H1 (cell line): ENCODE measurements at regions not wholly inside any gene's neighbourhood (a gene's known extent, or its start where the extent isn't known, plus 50 kb on each side); places are given as distances from the start of the nearest gene placed in this dataset.
A peak's percentile ranks its signal among the peaks of the same experiment; 100 is the strongest.

Experiments
- CTCF ChIA-PET: fragments of 300-600 bp; sonication (Branson Sonifier 250); formaldehyde crosslinking; loops from one replicate; lab custom pipeline; 2021; ENCODE audit not compliant: partially characterized antibody; lab: Charles Lee
- POLR2A ChIA-PET: fragments of 300-600 bp; sonication (Branson Sonifier 250); formaldehyde crosslinking; loops from one replicate; lab custom pipeline; 2021; ENCODE audit warnings: inconsistent platforms; ENCODE audit not compliant: partially characterized antibody; lab: Charles Lee
- DNase-seq, 2 experiments: peaks; one replicate each; pipeline versions ENCODE4 v3.0.0 to v3.0.0-alpha.2; 2010 to 2022; ENCODE audit warnings: low spot score in 2 of 2, low read depth in 1 of 2, mixed read lengths in 1 of 2
- FAIRE-seq: peaks from 2 replicates; lab custom pipeline; 2011; peaks lifted over from hg19 to GRCh38; lab: Jason Lieb, UNC
- H2AFZ ChIP-seq: 2 replicates; pipeline ENCODE4 v1.8.1; 2012; ENCODE audit warnings: low read length, inconsistent platforms
- H2AK5ac ChIP-seq: 2 replicates; pipeline ENCODE4 v1.6.1; 2013; ENCODE audit warnings: low read depth, low read length
- H2BK120ac ChIP-seq: replicated peaks from 2 replicates; pipeline ENCODE3; 2013; ENCODE audit warnings: low read depth, low read length, inconsistent platforms
- H2BK12ac ChIP-seq: 2 replicates; pipeline ENCODE4 v1.6.1; 2013; ENCODE audit warnings: low read depth, low read length
- H2BK15ac ChIP-seq: 2 replicates; pipeline ENCODE4 v1.6.1; 2013; ENCODE audit warnings: low read length
- H2BK20ac ChIP-seq: 2 replicates; pipeline ENCODE4 v1.6.1; 2013; ENCODE audit warnings: low read length
- H2BK5ac ChIP-seq: 2 replicates; pipeline ENCODE4 v1.6.1; 2013; ENCODE audit warnings: low read depth, low read length
- H3K14ac ChIP-seq: 2 replicates; pipeline ENCODE4 v1.6.1; 2013; ENCODE audit warnings: inconsistent platforms; ENCODE audit not compliant: insufficient read length
- H3K18ac ChIP-seq: 2 replicates; pipeline ENCODE4 v1.6.1; 2013; ENCODE audit warnings: low read length; ENCODE audit errors: extremely low read depth
- H3K23ac ChIP-seq: 2 replicates; pipeline ENCODE4 v1.6.1; 2013; ENCODE audit warnings: inconsistent platforms; ENCODE audit not compliant: insufficient read length
- H3K23me2 ChIP-seq: 2 replicates; pipeline ENCODE4 v1.6.1; 2013; ENCODE audit warnings: low read depth, low read length
- H3K27ac ChIP-seq: 2 replicates; pipeline ENCODE4 v1.6.1; 2011; ENCODE audit warnings: low read depth, low read length, inconsistent platforms
- H3K27me3 ChIP-seq, 4 experiments: replicated peaks in 1 of 4; 1 replicate in 1 of 4; 2 replicates in 3 of 4; pipeline versions ENCODE4 v1.6.1 to v1.8.1; 2011 to 2013; ENCODE audit warnings: low read length in 3 of 4, mild to moderate bottlenecking in 3 of 4, inconsistent platforms in 2 of 4, mixed read lengths in 2 of 4, moderate library complexity in 1 of 4; ENCODE audit not compliant: control insufficient read depth in 3 of 4, insufficient read depth in 3 of 4; ENCODE audit errors: extremely low read depth in 1 of 4
- H3K36me3 ChIP-seq, 4 experiments: 2 replicates each; pipeline versions ENCODE4 v1.6.1 to v1.8.1; 2011 to 2013; ENCODE audit warnings: mild to moderate bottlenecking in 4 of 4, low read length in 3 of 4, moderate library complexity in 2 of 4, control low read depth in 1 of 4, inconsistent platforms in 1 of 4; ENCODE audit not compliant: insufficient read depth in 4 of 4, control insufficient read depth in 2 of 4
- H3K4ac ChIP-seq: replicated peaks from 2 replicates; pipeline ENCODE3; 2013; ENCODE audit warnings: low read length, low read depth, mixed read lengths, inconsistent platforms; ENCODE audit not compliant: insufficient read length
- H3K4me1 ChIP-seq, 4 experiments: replicated peaks in 1 of 4; 1 replicate in 1 of 4; 2 replicates in 3 of 4; pipeline versions ENCODE4 v1.6.1 to v1.8.1; 2011 to 2013; ENCODE audit warnings: low read length in 3 of 4, inconsistent platforms in 2 of 4, mixed read lengths in 1 of 4; ENCODE audit not compliant: insufficient read depth in 4 of 4, control insufficient read depth in 3 of 4
- H3K4me2 ChIP-seq, 2 experiments: 2 replicates each; pipeline versions ENCODE4 v1.6.1 to v1.8.1; 2011 to 2013; ENCODE audit warnings: low read depth in 2 of 2, low read length in 2 of 2, control low read depth in 1 of 2, inconsistent platforms in 1 of 2, mild to moderate bottlenecking in 1 of 2; ENCODE audit not compliant: insufficient read depth in 1 of 2
- H3K4me3 ChIP-seq, 4 experiments: fragments of 200-600, 300-600 bp in 1 of 4; sonication (generic), shearing (Covaris generic), sonication (Bioruptor Twin) in 1 of 4; 2 replicates each; pipeline versions ENCODE4 v1.5.1 to v1.8.1; 2011 to 2016; ENCODE audit warnings: low read length in 4 of 4, low read depth in 3 of 4, control low read depth in 2 of 4, inconsistent platforms in 2 of 4, mild to moderate bottlenecking in 2 of 4, mixed read lengths in 1 of 4, moderate library complexity in 1 of 4; ENCODE audit not compliant: insufficient read depth in 2 of 4; ENCODE audit errors: extremely low read depth in 1 of 4
- H3K56ac ChIP-seq: replicated peaks from 2 replicates; pipeline ENCODE3; 2013; ENCODE audit warnings: low read depth, mild to moderate bottlenecking, mixed read lengths, low read length, inconsistent platforms; ENCODE audit not compliant: insufficient read length
- H3K79me1 ChIP-seq: 2 replicates; pipeline ENCODE4 v1.6.1; 2013; ENCODE audit warnings: low read depth, low read length, control low read depth
- H3K79me2 ChIP-seq, 2 experiments: 2 replicates each; pipeline versions ENCODE4 v1.6.1 to v1.8.1; 2012 to 2013; ENCODE audit warnings: low read length in 2 of 2, mild to moderate bottlenecking in 2 of 2, inconsistent platforms in 1 of 2; ENCODE audit not compliant: insufficient read depth in 2 of 2, control insufficient read depth in 1 of 2
- H3K9ac ChIP-seq, 4 experiments: replicated peaks in 1 of 4; 1 replicate in 1 of 4; 2 replicates in 3 of 4; pipeline versions ENCODE4 v1.6.1 to v1.8.1; 2011 to 2013; ENCODE audit warnings: low read depth in 3 of 4, low read length in 3 of 4, control low read depth in 2 of 4, mild to moderate bottlenecking in 2 of 4, moderate library complexity in 2 of 4, inconsistent platforms in 1 of 4; ENCODE audit errors: extremely low read depth in 1 of 4
- H3K9me3 ChIP-seq, 2 experiments: 2 replicates each; pipeline versions ENCODE4 v1.6.1 to v1.8.1; 2012 to 2013; ENCODE audit warnings: mild to moderate bottlenecking in 2 of 2, moderate library complexity in 2 of 2, control low read depth in 1 of 2, inconsistent platforms in 1 of 2, low read depth in 1 of 2, low read length in 1 of 2, mixed read lengths in 1 of 2; ENCODE audit not compliant: insufficient read depth in 2 of 2
- H4K20me1 ChIP-seq, 2 experiments: replicated peaks in 1 of 2; 2 replicates each; pipeline versions ENCODE3 to v1.8.1; 2011 to 2013; ENCODE audit warnings: inconsistent platforms in 2 of 2, low read length in 2 of 2, mild to moderate bottlenecking in 1 of 2; ENCODE audit not compliant: insufficient read depth in 2 of 2, control insufficient read depth in 1 of 2
- H4K5ac ChIP-seq: 2 replicates; pipeline ENCODE4 v1.6.1; 2013; ENCODE audit warnings: low read length, low read depth, mixed read lengths, inconsistent platforms; ENCODE audit not compliant: insufficient read length
- H4K8ac ChIP-seq: 2 replicates; pipeline ENCODE4 v1.8.0; 2013; ENCODE audit warnings: mild to moderate bottlenecking, moderate library complexity, low read length, inconsistent platforms; ENCODE audit not compliant: insufficient read depth; ENCODE audit errors: extremely low read depth
- H4K91ac ChIP-seq: replicated peaks from 2 replicates; pipeline ENCODE3; 2013; ENCODE audit warnings: low read length, mixed read lengths, inconsistent platforms; ENCODE audit not compliant: insufficient read length
- ASH2L ChIP-seq: fragments of 200-600, 300-600 bp; sonication (generic); IDR thresholded peaks from one replicate; pipeline ENCODE4 v1.7.1; 2017; ENCODE audit warnings: low read length
- CTBP2 ChIP-seq: IDR thresholded peaks from 2 replicates; pipeline ENCODE4 v1.7.0; 2011; ENCODE audit warnings: borderline replicate concordance, mild to moderate bottlenecking, moderate library complexity, mixed read lengths, low read length; ENCODE audit not compliant: insufficient read depth, insufficient read length
- SAP30 ChIP-seq: fragments of 300-600 bp; sonication (generic); IDR thresholded peaks from 2 replicates; pipeline ENCODE4 v1.7.1; 2012; ENCODE audit warnings: low read length, moderate library complexity, mild to moderate bottlenecking, inconsistent platforms; ENCODE audit not compliant: insufficient read depth, insufficient replicate concordance
- TEAD4 ChIP-seq: IDR thresholded peaks from 2 replicates; pipeline ENCODE4 v1.6.1; 2012; ENCODE audit warnings: low read depth, low read length, inconsistent platforms, mixed read lengths
- whole genome bisulfite sequencing, 2 experiments: shearing (Covaris generic) in 1 of 2; methylation state at CpG; one replicate each; pipeline versions ENCODE4 v1.1.6 to v1.1.7; 2013 to 2015; ENCODE audit warnings: low lambda C conversion rate in 2 of 2, mixed read lengths in 2 of 2, inconsistent platforms in 1 of 2, low coverage in 1 of 2, missing lambda C conversion rate in 1 of 2; ENCODE audit not compliant: insufficient replicate concordance in 2 of 2, insufficient coverage in 1 of 2, insufficient read length in 1 of 2; ENCODE audit errors: extremely low coverage in 1 of 2, missing lambda C conversion rate in 1 of 2; 5-methylcytosine and 5-hydroxymethylcytosine counted together

GRCh38 chr1:103457886-103458455, 67.5 kb upstream of the RNPC3 start:
- Histone ChIP-seq H3K27ac (no peak overlapping the region), H3K36me3 (no peaks in the 10 kb centered on the region), H2BK12ac (peak overlapping the region; percentile 78; the same call in 1 of the 2 replicates), H3K9ac (no peak overlapping the region), H2BK20ac (peak overlapping the region; percentile 98; the same call in 1 of the 2 replicates), H3K23ac (no peak overlapping the region), H2BK5ac (no peak overlapping the region; the same call in 1 of the 2 replicates), H4K5ac (no peak overlapping the region), H2BK15ac (no peak overlapping the region), H3K79me1 (no peaks in the 10 kb centered on the region), H4K8ac (no peak overlapping the region), H3K79me2 (no peaks in the 10 kb centered on the region), H3K4me3 (peak overlapping the region in 1 of 4 experiments; percentile 20; a peak in 1 of 8 replicates), H3K4ac (no peak overlapping the region), H3K23me2 (no peaks in the 10 kb centered on the region), H2BK120ac (peak overlapping the region; percentile 50), H3K4me1 (peaks cover 1 to 7% (median 4%) of the 10 kb centered on the region in 4 experiments; a peak in 5 of 7 replicates), H3K14ac (no peak overlapping the region), H3K27me3 (peaks cover 0 to 1% (median 0%) of the 10 kb centered on the region in 4 experiments; a peak in 1 of 7 replicates), H4K91ac (peak overlapping the region; percentile 50), H4K20me1 (no peaks in the 10 kb centered on the region), H2AK5ac (no peak overlapping the region), H3K9me3 (no peaks in the 10 kb centered on the region), H3K56ac (no peak overlapping the region), H3K18ac (peak overlapping the region; percentile 49; the same call in 1 of the 2 replicates), H3K4me2 (peak overlapping the region; percentile 26 to 54; a peak in 2 of 4 replicates), H2AFZ (0 out of 2 replicates have a peak overlapping the region, but pooled peaks have one; percentile 68)
- ChIA-PET CTCF (interaction anchor here (1.2 to 1.9 kb wide), 3 partner anchors 54 to 352 kb away, joined by 3 to 9 read pairs (median 3); no protein-coding TSS in a partner anchor), POLR2A (interaction anchor here (1.0 to 1.5 kb wide), 2 partner anchors 10 to 350 kb away, joined by 3 to 4 read pairs; partner anchors contain the start of gene COL11A1)
- 77% methylated on average over 5 of the region's 7 CpGs; no CpG with 5 or more reads in 1 of the 2 experiments for WGBS, 2 experiments
- DNase-seq (peak in 1 of 2 experiments; percentile 41), FAIRE-seq (peak; percentile 66)
- TF ChIP-seq SAP30, result no peak
- TF ChIP-seq TEAD4, result peak; percentile 87
- TF ChIP-seq CTBP2, result no peak
- TF ChIP-seq ASH2L, result peak; percentile 57
